GM03348 (cell line): ENCODE measurements at regions not wholly inside any gene's neighbourhood (a gene's known extent, or its start where the extent isn't known, plus 50 kb on each side); places are given as distances from the start of the nearest gene placed in this dataset.

Experiments
- DNase-seq: peaks from one replicate; pipeline ENCODE4 v3.0.0; 2012; ENCODE audit warnings: low spot score

DNA sequence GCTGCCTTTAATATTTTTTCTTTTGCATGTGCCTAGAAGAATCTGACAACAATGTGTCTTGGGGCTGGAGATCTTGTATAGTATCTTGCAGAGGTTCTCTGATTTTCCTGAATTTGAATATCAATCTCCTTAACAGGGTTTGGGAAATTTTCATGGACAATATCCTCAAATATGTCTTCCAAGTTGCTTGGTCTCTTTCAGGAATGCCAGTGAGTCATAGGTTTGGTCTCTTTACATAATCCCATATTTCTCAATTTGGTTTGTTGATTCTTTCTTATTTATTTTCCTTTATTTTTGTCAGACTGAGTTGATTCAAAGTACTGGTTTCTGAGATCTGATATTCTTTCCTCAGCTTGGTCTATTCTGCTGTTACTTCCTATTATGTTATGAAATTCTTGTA lies 208.7 kb upstream of the GLI3 start:
- DNase-seq = no peak

- no peak for DNase-seq
Measured at GRCh38 chr7:42440951-42441350, 203.9 kb upstream of the GLI3 start.

- DNase-seq = no peak
Measured at GRCh38 chr7:42432644-42433043, 195.6 kb upstream of the GLI3 start.

DNA sequence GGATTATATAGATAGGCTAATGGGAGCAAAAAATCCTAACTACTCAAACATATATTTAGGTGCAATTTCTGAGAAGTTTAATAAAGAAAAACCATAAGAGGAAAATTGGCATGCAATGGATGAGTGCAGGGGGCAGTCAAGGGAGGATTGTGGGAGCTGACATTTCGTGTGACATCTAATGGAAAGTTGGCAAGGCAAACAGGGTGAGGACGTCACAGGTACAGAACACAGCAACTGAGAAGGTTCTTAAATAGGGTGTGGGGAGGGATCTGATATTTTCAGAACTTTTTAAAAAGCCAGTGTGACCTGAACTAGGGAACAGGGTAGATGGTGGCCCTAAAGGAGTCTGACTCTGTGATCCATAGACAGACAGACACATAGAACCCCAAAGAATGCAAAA lies 194.9 kb upstream of the GLI3 start:
- DNase-seq = no peak

GRCh38 chr7:42429339-42429738 lies 192.3 kb upstream of the GLI3 start:
- no peak for DNase-seq

- DNase-seq = no peak
Measured at GRCh38 chr7:42426163-42426562, 189.2 kb upstream of the GLI3 start.

DNA sequence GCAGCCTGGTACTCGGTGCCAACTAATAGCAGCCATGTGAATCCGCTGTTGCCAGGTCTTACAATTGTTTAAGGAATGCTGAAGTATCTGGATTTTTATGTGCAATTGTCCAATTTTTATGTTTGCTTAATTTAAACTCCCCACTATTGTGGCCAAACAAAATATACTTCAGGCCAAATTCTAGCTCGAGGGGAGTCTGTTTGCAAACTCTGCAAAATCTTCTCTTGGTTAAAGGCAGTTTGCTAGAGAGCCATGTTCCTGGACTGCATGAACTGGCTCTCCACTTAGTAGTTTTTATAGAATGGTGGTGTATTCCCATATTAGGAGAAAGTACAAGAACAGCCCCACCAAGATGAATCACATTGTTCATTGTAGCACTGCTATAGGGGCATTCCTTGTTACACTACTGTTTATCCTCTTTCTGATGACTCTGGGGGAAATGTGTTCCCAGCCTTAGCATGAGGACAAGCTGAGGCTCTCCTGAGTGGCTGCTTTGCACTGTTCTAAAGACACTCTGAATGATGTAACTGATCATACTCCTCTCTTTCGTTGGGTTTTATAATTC lies 178.0 kb upstream of the GLI3 start:
- DNase-seq = no peak

GRCh38 chr7:42414028-42414427 lies 177.0 kb upstream of the GLI3 start:
- peak; percentile 16 for DNase-seq

- no peak for DNase-seq
Measured at GRCh38 chr7:42409296-42409695, 172.3 kb upstream of the GLI3 start.

- no peak for DNase-seq
Measured at GRCh38 chr7:42407833-42408232, 170.8 kb upstream of the GLI3 start.

GRCh38 chr7:42407021-42407710 lies 170.2 kb upstream of the GLI3 start:
- no peak for DNase-seq

DNA sequence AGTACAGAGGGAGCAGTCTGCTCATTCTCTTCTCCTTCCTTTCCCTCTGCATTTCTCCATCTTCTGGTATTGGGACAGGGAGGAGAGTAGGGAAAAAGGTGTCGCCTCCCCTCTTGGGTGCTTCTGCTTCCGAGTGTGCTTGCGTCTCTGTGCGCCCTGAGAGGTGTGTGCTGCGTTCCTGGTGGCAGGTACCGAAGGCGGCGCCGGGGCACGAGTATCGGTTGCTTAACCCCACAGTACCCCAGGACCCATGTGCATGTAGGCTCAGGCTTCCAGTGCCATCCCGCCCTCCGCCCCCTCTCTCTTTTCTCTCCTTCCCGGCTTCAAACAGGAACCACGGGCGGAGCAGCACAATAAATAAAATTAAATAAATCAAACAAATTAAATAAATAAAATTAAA lies 169.3 kb upstream of the GLI3 start:
- DNase-seq = no peak

GRCh38 chr7:42405782-42406181 lies 168.8 kb upstream of the GLI3 start:
- no peak for DNase-seq

DNA sequence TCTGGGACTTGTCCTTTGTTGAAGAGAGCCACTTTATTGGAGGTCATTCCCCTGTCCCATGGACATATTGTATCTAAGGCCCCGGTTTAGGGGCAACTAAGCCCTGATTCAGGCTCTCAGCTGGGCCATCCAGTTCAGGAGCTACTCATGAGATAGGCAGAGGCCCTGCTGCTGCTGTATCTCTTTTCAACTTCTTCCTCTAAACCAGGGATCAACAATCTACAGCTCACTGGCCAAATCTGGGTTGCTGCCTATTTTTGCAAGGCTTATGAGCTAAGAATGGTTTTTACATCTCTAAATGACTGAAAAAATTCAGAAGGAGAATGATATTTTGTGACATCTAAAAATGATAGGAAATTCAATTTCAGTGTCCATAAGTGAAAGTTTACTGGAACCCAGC lies 166.8 kb upstream of the GLI3 start:
- no peak for DNase-seq

GRCh38 chr7:42400961-42401360 lies 164.0 kb upstream of the GLI3 start:
- no peak for DNase-seq

DNA sequence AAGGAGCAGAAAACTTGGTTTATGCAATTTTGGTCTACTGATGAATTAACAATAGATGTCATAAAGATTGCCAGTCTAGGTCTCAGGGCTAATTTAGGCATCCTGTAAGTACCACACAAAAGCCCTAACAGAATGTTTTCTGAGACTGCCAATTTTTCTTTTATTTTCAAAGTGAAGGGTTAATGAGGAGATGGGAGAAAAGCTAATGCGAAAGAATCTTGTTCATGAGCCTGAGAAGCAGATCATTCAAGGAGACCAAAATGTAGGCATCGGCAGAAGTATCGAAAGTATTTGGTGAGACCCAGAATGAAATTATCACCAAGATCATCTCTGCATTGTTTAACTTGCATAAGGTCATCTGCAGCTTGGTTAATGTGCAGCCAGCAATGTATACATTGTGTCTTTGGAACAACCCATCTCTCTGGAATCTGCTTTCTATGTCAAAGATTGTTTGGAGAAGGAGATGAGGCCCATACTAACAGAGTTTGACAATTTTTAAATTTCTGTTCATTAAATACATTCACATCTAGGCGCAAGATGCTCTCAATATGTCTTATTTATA lies 163.3 kb upstream of the GLI3 start:
- DNase-seq = no peak

GRCh38 chr7:42395607-42396006 lies 158.6 kb upstream of the GLI3 start:
- DNase-seq = no peak

GRCh38 chr7:42392826-42393225 lies 155.8 kb upstream of the GLI3 start:
- no peak for DNase-seq

DNA sequence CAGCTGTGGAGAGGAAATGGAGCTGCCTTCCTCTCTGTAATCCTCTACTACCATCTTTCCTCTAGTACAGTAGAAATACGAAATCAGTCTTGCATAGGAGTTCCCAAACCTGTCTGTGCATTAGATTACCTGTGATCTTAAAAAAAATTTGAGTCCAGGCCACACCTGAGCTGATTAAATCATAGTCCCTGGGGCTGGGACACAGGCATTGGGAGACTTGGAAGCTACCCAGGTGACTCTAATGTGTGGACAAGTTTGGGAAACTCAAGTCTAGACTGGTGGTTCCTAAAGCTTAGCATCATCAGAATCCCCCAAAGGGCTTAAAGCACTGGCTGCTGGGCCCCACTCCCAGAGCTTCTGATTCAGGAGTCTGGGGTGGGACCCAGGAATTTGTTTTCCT lies 152.7 kb upstream of the GLI3 start:
- no peak for DNase-seq

- no peak for DNase-seq
Measured at GRCh38 chr7:42385912-42386311, 148.9 kb upstream of the GLI3 start.

- DNase-seq = no peak
Measured at GRCh38 chr7:42381161-42381560, 144.2 kb upstream of the GLI3 start.

GRCh38 chr7:42380401-42380800 lies 143.4 kb upstream of the GLI3 start:
- DNase-seq = peak; percentile 74

DNA sequence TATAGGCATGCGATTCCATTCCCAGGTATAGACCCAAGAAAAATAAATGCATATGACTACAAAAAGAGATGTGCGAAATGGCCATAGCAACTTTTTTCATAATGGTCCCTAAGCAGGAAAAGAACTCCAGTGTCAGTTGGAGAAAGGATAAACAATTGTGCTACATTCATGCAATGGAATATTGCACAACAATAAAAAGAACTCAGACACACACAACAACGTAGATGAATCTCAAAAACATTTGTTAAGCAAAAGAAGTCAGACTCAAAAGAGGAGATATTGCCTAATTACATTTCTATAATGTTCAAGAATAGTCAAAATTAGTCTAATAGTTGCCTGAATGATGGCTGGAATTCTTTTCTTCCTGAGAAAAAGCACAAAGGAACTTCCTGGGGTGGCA lies 141.1 kb upstream of the GLI3 start:
- no peak for DNase-seq

DNA sequence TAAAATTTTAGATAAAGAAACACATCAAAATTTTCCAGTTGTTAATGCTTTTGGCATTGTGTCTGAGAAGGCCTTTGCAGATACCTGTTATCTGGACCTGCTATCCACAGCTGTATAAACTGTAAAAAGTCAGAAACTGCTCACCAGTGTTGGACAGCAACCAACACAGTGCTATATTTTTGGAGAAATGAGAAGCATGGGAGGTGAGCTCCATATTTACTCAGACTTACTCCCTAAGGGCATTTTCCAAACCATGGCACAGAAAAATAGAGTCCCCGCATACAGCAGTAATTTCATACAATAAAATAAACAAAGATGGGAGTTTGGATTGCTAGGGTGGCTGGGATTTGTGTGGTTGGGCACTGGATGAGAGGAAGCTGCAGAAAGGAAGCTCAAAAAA lies 136.3 kb upstream of the GLI3 start:
- no peak for DNase-seq
